OCI-LY7 (cell line): ENCODE measurements at regions not wholly inside any gene's neighbourhood (a gene's known extent, or its start where the extent isn't known, plus 50 kb on each side); places are given as distances from the start of the nearest gene placed in this dataset.
A peak's percentile ranks its signal among the peaks of the same experiment; 100 is the strongest.

ENCODE experiments used
- BruUV-seq: library from RNA; stranded (reverse); fragments of 400-500 nt; replicated peaks from 2 replicates; lab custom pipeline; 2021; lab: Mats Ljungman, UMichigan
- CTCF ChIA-PET: fragments of 300-600 bp; sonication (Branson Sonifier 250); formaldehyde crosslinking; loops from one replicate; lab custom pipeline; 2022; ENCODE audit warnings: antibody characterized with exemption; ENCODE audit not compliant: unreplicated experiment; lab: Charles Lee
- POLR2A ChIA-PET: fragments of 300-600 bp; sonication (Branson Sonifier 250); formaldehyde crosslinking; loops from one replicate; lab custom pipeline; 2022; ENCODE audit warnings: antibody characterized with exemption; lab: Charles Lee
- DNase-seq: peaks from one replicate; pipeline ENCODE4 v3.0.0-alpha.2; 2015; ENCODE audit warnings: low spot score
- H2AFZ ChIP-seq: fragments of 200-600 bp; sonication (generic), shearing (Covaris generic); 2 replicates; pipeline ENCODE4 v1.6.1; 2014; ENCODE audit warnings: mild to moderate bottlenecking, antibody characterized with exemption, low read length, moderate library complexity
- H3K27ac ChIP-seq: fragments of 200-600 bp; sonication (generic); 2 replicates; pipeline ENCODE4 v1.5.1; 2014; ENCODE audit warnings: mixed run types, low read depth, mild to moderate bottlenecking, moderate library complexity, low read length, inconsistent platforms; ENCODE audit not compliant: poor library complexity, severe bottlenecking
- H3K36me3 ChIP-seq: fragments of 200-600 bp; sonication (generic); 2 replicates; pipeline ENCODE4 v1.6.1; 2014; ENCODE audit warnings: mild to moderate bottlenecking, antibody characterized with exemption, low read length, moderate library complexity, mixed read lengths; ENCODE audit not compliant: insufficient read depth
- H3K4me1 ChIP-seq: fragments of 200-600 bp; sonication (generic); 2 replicates; pipeline ENCODE4 v1.5.1; 2014; ENCODE audit warnings: mild to moderate bottlenecking, low read length; ENCODE audit not compliant: insufficient read depth, poor library complexity, severe bottlenecking
- H3K4me2 ChIP-seq: fragments of 200-600 bp; sonication (generic); 2 replicates; pipeline ENCODE4 v1.6.1; 2014; ENCODE audit warnings: mild to moderate bottlenecking, low read length
- H3K4me3 ChIP-seq: fragments of 200-600 bp; sonication (generic); 2 replicates; pipeline ENCODE4 v1.5.1; 2014; ENCODE audit warnings: mild to moderate bottlenecking, low read depth, low read length; ENCODE audit not compliant: poor library complexity, severe bottlenecking
- H3K79me2 ChIP-seq: fragments of 200-600 bp; sonication (generic); 2 replicates; pipeline ENCODE4 v1.6.1; 2016; ENCODE audit warnings: low read depth, mild to moderate bottlenecking, low read length, moderate library complexity, mixed read lengths; ENCODE audit not compliant: insufficient read depth
- H3K9me2 ChIP-seq: fragments of 200-600 bp; sonication (generic); 2 replicates; pipeline ENCODE4 v1.6.1; 2016; ENCODE audit warnings: mild to moderate bottlenecking, low read length, mixed read lengths; ENCODE audit not compliant: insufficient read depth
- H3K9me3 ChIP-seq: fragments of 200-600 bp; sonication (generic); 2 replicates; pipeline ENCODE4 v1.6.1; 2014; ENCODE audit warnings: mild to moderate bottlenecking, mixed run types, low read length, mixed read lengths
- H4K20me1 ChIP-seq: fragments of 200-600 bp; sonication (generic); 2 replicates; pipeline ENCODE4 v1.6.1; 2014; ENCODE audit warnings: mild to moderate bottlenecking, antibody characterized with exemption, low read length, moderate library complexity, mixed read lengths; ENCODE audit not compliant: insufficient read depth
- EZH2phosphoT487 ChIP-seq: fragments of 200-600 bp; sonication (generic); IDR thresholded peaks from 2 replicates; pipeline ENCODE4 v1.6.1; 2018; ENCODE audit warnings: low read depth, borderline replicate concordance, mild to moderate bottlenecking, mixed run types, antibody characterized with exemption, low read length, moderate library complexity, mixed read lengths
- intact Hi-C: fragments of 100-400 bp; cut with micrococcal nuclease; formaldehyde crosslinking; loops from one replicate; pipeline ENCODE4 v1.10.0; 2022; ENCODE audit not compliant: unreplicated experiment
- TF ChIP-seq, protein P1 (sequence below): fragments of 200-600 bp; sonication (generic); conservative IDR thresholded peaks from 2 replicates; pipeline ENCODE4 v1.5.1; 2014; ENCODE audit warnings: mild to moderate bottlenecking, antibody characterized with exemption, low read length, moderate library complexity, mixed read lengths

DNA sequence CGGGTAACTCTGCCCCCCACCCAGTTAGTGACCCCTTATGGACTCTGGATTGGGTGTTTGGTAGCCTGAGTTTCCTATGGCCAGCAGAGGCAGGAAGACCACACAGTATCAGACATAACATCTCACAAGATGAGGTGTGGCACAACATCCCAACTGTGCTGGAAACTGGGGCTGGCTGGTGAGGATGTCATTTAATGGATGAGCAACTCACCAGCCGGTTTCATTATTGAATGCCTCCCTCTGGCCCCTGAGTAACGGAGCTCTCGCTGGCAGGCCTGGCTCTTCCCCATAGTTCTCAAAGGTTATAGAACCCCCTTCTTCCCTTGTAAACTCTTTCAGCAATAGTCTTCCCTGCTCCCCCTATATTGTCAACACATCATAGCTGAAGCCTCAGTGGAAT is 195.0 kb downstream of the BCL11A start:
- Histone ChIP-seq H4K20me1 (no peaks in the 10 kb centered on the region), H3K27ac (peak overlapping the region; percentile 98), H2AFZ (peak overlapping the region; percentile 84), H3K36me3 (no peaks in the 10 kb centered on the region), H3K79me2 (no peaks in the 10 kb centered on the region), H3K9me2 (no peaks in the 10 kb centered on the region), H3K4me2 (peak overlapping the region; percentile 67), H3K9me3 (no peaks in the 10 kb centered on the region), H3K4me3 (peak overlapping the region; percentile 32), H3K4me1 (peaks cover 97% of the 10 kb centered on the region)
- DNase-seq = peak; percentile 56
- no TSS peak for BruUV-seq
- TF ChIP-seq EZH2phosphoT487 = no peak
- TF ChIP-seq, protein P1, sequence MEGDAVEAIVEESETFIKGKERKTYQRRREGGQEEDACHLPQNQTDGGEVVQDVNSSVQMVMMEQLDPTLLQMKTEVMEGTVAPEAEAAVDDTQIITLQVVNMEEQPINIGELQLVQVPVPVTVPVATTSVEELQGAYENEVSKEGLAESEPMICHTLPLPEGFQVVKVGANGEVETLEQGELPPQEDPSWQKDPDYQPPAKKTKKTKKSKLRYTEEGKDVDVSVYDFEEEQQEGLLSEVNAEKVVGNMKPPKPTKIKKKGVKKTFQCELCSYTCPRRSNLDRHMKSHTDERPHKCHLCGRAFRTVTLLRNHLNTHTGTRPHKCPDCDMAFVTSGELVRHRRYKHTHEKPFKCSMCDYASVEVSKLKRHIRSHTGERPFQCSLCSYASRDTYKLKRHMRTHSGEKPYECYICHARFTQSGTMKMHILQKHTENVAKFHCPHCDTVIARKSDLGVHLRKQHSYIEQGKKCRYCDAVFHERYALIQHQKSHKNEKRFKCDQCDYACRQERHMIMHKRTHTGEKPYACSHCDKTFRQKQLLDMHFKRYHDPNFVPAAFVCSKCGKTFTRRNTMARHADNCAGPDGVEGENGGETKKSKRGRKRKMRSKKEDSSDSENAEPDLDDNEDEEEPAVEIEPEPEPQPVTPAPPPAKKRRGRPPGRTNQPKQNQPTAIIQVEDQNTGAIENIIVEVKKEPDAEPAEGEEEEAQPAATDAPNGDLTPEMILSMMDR = 0 out of 2 replicates have a peak, but pooled peaks have one; percentile 5
- intact Hi-C loops = no loop called here
- ChIA-PET POLR2A (interaction anchor here (0.7 to 3.3 kb wide), 8 partner anchors 11 to 88 kb away, joined by 3 to 28 read pairs (median 7); no protein-coding TSS in a partner anchor), CTCF (no interaction called here)

DNA sequence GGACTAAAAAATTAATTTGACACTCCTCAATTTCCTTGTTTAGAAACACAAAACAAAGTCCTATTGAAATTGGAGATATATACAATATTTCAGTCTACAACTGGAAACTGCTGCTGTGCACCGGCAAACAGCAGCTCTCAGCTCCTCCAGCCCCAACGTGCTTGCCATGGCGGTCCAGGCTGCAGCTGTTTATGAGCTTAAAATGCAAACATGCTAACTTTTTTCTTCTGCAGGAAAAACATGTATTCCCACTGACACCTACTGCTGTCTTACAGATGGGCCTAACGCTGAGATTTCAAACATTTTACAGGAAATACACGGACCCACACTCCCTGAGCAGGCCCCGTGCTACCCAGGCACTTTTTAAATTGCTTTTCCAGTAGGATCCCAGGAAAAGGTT is 195.5 kb downstream of the BCL11A start:
- peak; percentile 46 for DNase-seq
- Histone ChIP-seq H3K9me3 (no peaks in the 10 kb centered on the region), H3K9me2 (no peaks in the 10 kb centered on the region), H3K27ac (peak overlapping the region; percentile 98), H3K4me2 (peak overlapping the region; percentile 67), H2AFZ (peak overlapping the region; percentile 84), H4K20me1 (no peaks in the 10 kb centered on the region), H3K4me1 (peaks cover 97% of the 10 kb centered on the region), H3K36me3 (no peaks in the 10 kb centered on the region), H3K4me3 (peak overlapping the region; percentile 32), H3K79me2 (no peaks in the 10 kb centered on the region)
- CTCF ChIA-PET = no interaction called here
- TF ChIP-seq, protein P1 = 0 out of 2 replicates have a peak, but pooled peaks have one; percentile 6
- no peak for TF ChIP-seq EZH2phosphoT487
- BruUV-seq = no TSS peak
- POLR2A ChIA-PET = interaction anchor here (1.2 to 3.3 kb wide), 12 partner anchors 8 to 193 kb away, joined by 3 to 28 read pairs (median 6); no protein-coding TSS in a partner anchor
- intact Hi-C loops = no loop called here

DNA sequence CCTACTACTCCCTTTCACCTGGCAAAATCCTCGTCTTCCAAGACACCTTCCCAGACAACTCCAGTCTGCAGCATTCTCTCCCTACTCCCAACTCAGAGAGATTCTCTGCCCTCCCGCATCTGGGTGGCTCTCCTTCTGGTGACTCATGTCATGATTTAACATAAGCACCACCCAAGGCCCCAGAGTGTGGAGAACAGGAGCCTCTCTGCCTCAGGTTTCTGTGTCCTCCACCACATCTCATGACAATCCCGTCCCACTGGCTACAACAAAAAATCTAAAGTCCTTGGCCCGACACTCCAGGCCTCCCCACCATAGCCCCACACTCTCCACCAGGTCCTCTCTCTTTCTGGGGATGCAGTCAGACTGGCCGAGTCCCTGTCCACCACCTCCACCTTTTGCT is 197.1 kb downstream of the BCL11A start:
- Histone ChIP-seq H3K27ac (peak overlapping the region; percentile 98), H4K20me1 (no peaks in the 10 kb centered on the region), H3K9me3 (no peaks in the 10 kb centered on the region), H3K4me1 (peaks cover 97% of the 10 kb centered on the region), H2AFZ (peak overlapping the region; percentile 37; the same call in 1 of the 2 replicates), H3K9me2 (no peaks in the 10 kb centered on the region), H3K79me2 (no peaks in the 10 kb centered on the region), H3K36me3 (no peaks in the 10 kb centered on the region), H3K4me2 (peak overlapping the region; percentile 70), H3K4me3 (peak overlapping the region; percentile 47)
- POLR2A ChIA-PET = interaction anchor here (0.6 to 8.8 kb wide), 9 partner anchors 10 to 194 kb away, joined by 3 to 99 read pairs (median 8); no protein-coding TSS in a partner anchor
- CTCF ChIA-PET = no interaction called here
- intact Hi-C loops = no loop called here
- BruUV-seq = no TSS peak
- peak; percentile 64 for DNase-seq
- TF ChIP-seq EZH2phosphoT487 = no peak
- TF ChIP-seq, protein P1 = no peak
